Calu3 (cell line): ENCODE measurements at regions not wholly inside any gene's neighbourhood (a gene's known extent, or its start where the extent isn't known, plus 50 kb on each side); places are given as distances from the start of the nearest gene placed in this dataset.

Experiments
- BruUV-seq: library from RNA; stranded (reverse); fragments of 400-500 nt; replicated peaks from 2 replicates; lab custom pipeline; 2021; lab: Mats Ljungman, UMichigan
- CTCF ChIA-PET: fragments of 300-600 bp; sonication (Branson Sonifier 250); formaldehyde crosslinking; loops from one replicate; lab custom pipeline; 2022; ENCODE audit warnings: antibody characterized with exemption; lab: Charles Lee
- DNase-seq: peaks from one replicate; pipeline ENCODE4 v3.0.0; 2022
- H3K27ac Mint-ChIP-seq: one replicate; pipeline ENCODE4 v1.8.0; 2022; ENCODE audit warnings: mixed read lengths; ENCODE audit not compliant: unreplicated experiment
- H3K27me3 Mint-ChIP-seq: one replicate; pipeline ENCODE4 v1.8.0; 2022; ENCODE audit warnings: mixed read lengths; ENCODE audit not compliant: unreplicated experiment
- H3K36me3 Mint-ChIP-seq: one replicate; pipeline ENCODE4 v1.8.0; 2022; ENCODE audit warnings: mild to moderate bottlenecking, moderate library complexity, mixed read lengths; ENCODE audit not compliant: insufficient read depth, unreplicated experiment
- H3K4me1 Mint-ChIP-seq: one replicate; pipeline ENCODE4 v1.8.0; 2022; ENCODE audit warnings: mild to moderate bottlenecking, low read depth, mixed read lengths; ENCODE audit not compliant: unreplicated experiment
- H3K4me3 Mint-ChIP-seq: one replicate; pipeline ENCODE4 v1.8.0; 2022; ENCODE audit warnings: mild to moderate bottlenecking, low read depth, moderate library complexity, mixed read lengths; ENCODE audit not compliant: unreplicated experiment
- H3K9me3 Mint-ChIP-seq: one replicate; pipeline ENCODE4 v1.8.0; 2022; ENCODE audit warnings: low read depth, mixed read lengths; ENCODE audit not compliant: unreplicated experiment
- CTCF ChIP-seq: fragments of 200-600 bp; IDR thresholded peaks from one replicate; pipeline ENCODE4 v1.8.0; 2022; ENCODE audit warnings: antibody characterized with exemption; ENCODE audit not compliant: unreplicated experiment
- intact Hi-C: fragments of 100-400 bp; cut with micrococcal nuclease; formaldehyde crosslinking; loops from one replicate; pipeline ENCODE4 v1.10.0; 2022; ENCODE audit not compliant: unreplicated experiment

GRCh38 chr13:84867246-84867645, 932.0 kb downstream of the SLITRK6 start:
- Mint-ChIP-seq H3K4me1 (no peaks in the 10 kb centered on the region), H3K9me3 (no peaks in the 10 kb centered on the region), H3K27me3 (no peaks in the 10 kb centered on the region), H3K36me3 (no peaks in the 10 kb centered on the region), H3K4me3 (no peak overlapping the region), H3K27ac (no peak overlapping the region)
- BruUV-seq, result no TSS peak
- TF ChIP-seq CTCF, result no peak
- DNase-seq, result no peak
- intact Hi-C loops, result no loop called here
- CTCF ChIA-PET, result no interaction called here

GRCh38 chr13:84865783-84866221, 933.4 kb downstream of the SLITRK6 start:
- Mint-ChIP-seq H3K4me3 (no peak overlapping the region), H3K27ac (no peak overlapping the region), H3K36me3 (no peaks in the 10 kb centered on the region), H3K27me3 (no peaks in the 10 kb centered on the region), H3K9me3 (no peaks in the 10 kb centered on the region), H3K4me1 (no peaks in the 10 kb centered on the region)
- no TSS peak for BruUV-seq
- CTCF ChIA-PET, result no interaction called here
- peak; percentile 1 for DNase-seq
- TF ChIP-seq CTCF, result no peak
- intact Hi-C loops, result no loop called here

- no peaks in the 10 kb centered on the region for H3K36me3 Mint-ChIP-seq
- H3K4me1 Mint-ChIP-seq, result no peaks in the 10 kb centered on the region
- H3K27me3 Mint-ChIP-seq, result no peaks in the 10 kb centered on the region
- H3K27ac Mint-ChIP-seq, result no peak overlapping the region
- no peak overlapping the region for H3K4me3 Mint-ChIP-seq
- DNase-seq, result no peak
- TF ChIP-seq CTCF, result no peak
- H3K9me3 Mint-ChIP-seq, result no peaks in the 10 kb centered on the region
- BruUV-seq, result no TSS peak
- intact Hi-C loops, result no loop called here
- CTCF ChIA-PET, result no interaction called here
These were observed 934.9 kb downstream of the SLITRK6 start for GRCh38 chr13:84864341-84864740.

- H3K9me3 Mint-ChIP-seq, result no peaks in the 10 kb centered on the region
- no peaks in the 10 kb centered on the region for H3K36me3 Mint-ChIP-seq
- no TSS peak for BruUV-seq
- H3K27ac Mint-ChIP-seq, result no peak overlapping the region
- TF ChIP-seq CTCF, result no peak
- H3K27me3 Mint-ChIP-seq, result no peaks in the 10 kb centered on the region
- H3K4me1 Mint-ChIP-seq, result no peaks in the 10 kb centered on the region
- CTCF ChIA-PET, result no interaction called here
- DNase-seq, result no peak
- H3K4me3 Mint-ChIP-seq, result no peak overlapping the region
- intact Hi-C loops, result no loop called here
These were observed 952.1 kb downstream of the SLITRK6 start for GRCh38 chr13:84847107-84847506.
